ENCODE measurements at regions not wholly inside any gene's neighbourhood (a gene's known extent, or its start where the extent isn't known, plus 50 kb on each side); places are given as distances from the start of the nearest gene placed in this dataset.

- peaks cover 20% of the 10 kb centered on the region for H3K4me1 ChIP-seq (ENCODE audit: insufficient read depth, low read length, poor library complexity, severe bottlenecking)
- no peaks in the 10 kb centered on the region for H3K9me3 ChIP-seq (ENCODE audit: insufficient read depth, low read depth, low read length)
- no peaks in the 10 kb centered on the region for H4K20me1 ChIP-seq (ENCODE audit: insufficient read depth, low read length, poor library complexity, severe bottlenecking)
- no peak for TF ChIP-seq EZH2phosphoT487 (IDR thresholded peaks at IDR 0.05; ENCODE audit: borderline replicate concordance)
- TF ChIP-seq, protein P1, sequence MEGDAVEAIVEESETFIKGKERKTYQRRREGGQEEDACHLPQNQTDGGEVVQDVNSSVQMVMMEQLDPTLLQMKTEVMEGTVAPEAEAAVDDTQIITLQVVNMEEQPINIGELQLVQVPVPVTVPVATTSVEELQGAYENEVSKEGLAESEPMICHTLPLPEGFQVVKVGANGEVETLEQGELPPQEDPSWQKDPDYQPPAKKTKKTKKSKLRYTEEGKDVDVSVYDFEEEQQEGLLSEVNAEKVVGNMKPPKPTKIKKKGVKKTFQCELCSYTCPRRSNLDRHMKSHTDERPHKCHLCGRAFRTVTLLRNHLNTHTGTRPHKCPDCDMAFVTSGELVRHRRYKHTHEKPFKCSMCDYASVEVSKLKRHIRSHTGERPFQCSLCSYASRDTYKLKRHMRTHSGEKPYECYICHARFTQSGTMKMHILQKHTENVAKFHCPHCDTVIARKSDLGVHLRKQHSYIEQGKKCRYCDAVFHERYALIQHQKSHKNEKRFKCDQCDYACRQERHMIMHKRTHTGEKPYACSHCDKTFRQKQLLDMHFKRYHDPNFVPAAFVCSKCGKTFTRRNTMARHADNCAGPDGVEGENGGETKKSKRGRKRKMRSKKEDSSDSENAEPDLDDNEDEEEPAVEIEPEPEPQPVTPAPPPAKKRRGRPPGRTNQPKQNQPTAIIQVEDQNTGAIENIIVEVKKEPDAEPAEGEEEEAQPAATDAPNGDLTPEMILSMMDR (conservative IDR thresholded peaks at IDR 0.05; ENCODE audit: low read length), result no peak
- H3K9ac ChIP-seq (ENCODE audit: low read depth, low read length, poor library complexity, severe bottlenecking), result no peak overlapping the region
- no peaks in the 10 kb centered on the region for H3F3A ChIP-seq (ENCODE audit: low read depth)
- no peaks in the 10 kb centered on the region for H3K79me2 ChIP-seq (ENCODE audit: insufficient read depth, low read length)
- no peak overlapping the region for H3K4me2 ChIP-seq (ENCODE audit: low read depth, low read length, poor library complexity, severe bottlenecking)
- H3K4me3 ChIP-seq (ENCODE audit: low read length, poor library complexity, severe bottlenecking), result no peak overlapping the region
- H3K36me3 ChIP-seq (ENCODE audit: insufficient read depth, low read length), result no peaks in the 10 kb centered on the region
- no peaks in the 10 kb centered on the region for H3K9me2 ChIP-seq (replicated peaks; ENCODE audit: low read depth, low read length)
- no peak overlapping the region for H2AFZ ChIP-seq (ENCODE audit: low read length)
- H3K27me3 ChIP-seq (ENCODE audit: insufficient read depth, low read length, poor library complexity, severe bottlenecking), result no peaks in the 10 kb centered on the region
These were observed 138.8 kb downstream of the MTPAP start for GRCh38 chr10:30210296-30210695.

DNA sequence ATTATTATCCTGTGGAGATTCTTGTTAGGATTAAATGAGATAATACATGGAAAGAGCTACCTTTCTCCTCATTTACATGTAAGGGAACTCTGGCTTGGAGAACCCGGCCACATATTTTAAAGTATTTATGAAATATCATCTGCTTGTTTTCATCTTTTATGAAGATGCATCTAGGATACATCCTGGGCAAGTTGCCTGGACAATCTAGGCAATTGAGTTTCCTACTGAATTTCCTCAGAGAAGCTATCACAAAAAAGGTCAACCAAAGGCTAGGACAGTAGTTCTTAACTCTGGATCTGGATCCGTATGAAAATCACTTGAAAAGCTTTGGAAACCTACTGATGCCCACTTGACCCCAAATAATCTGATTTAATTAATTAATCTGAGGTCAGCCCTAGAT lies 140.7 kb downstream of the MTPAP start:
- Histone ChIP-seq H3K9ac (ENCODE audit: low read depth, low read length, poor library complexity, severe bottlenecking) (no peak overlapping the region), H3K4me3 (ENCODE audit: low read length, poor library complexity, severe bottlenecking) (no peak overlapping the region), H3K4me2 (ENCODE audit: low read depth, low read length, poor library complexity, severe bottlenecking) (peak overlapping the region; percentile 49), H3K4me1 (ENCODE audit: insufficient read depth, low read length, poor library complexity, severe bottlenecking) (peaks cover 20% of the 10 kb centered on the region), H2AFZ (ENCODE audit: low read length) (no peak overlapping the region), H3K9me3 (ENCODE audit: insufficient read depth, low read depth, low read length) (peaks cover 7% of the 10 kb centered on the region), H3K36me3 (ENCODE audit: insufficient read depth, low read length) (no peaks in the 10 kb centered on the region), H3K27me3 (ENCODE audit: insufficient read depth, low read length, poor library complexity, severe bottlenecking) (no peaks in the 10 kb centered on the region), H4K20me1 (ENCODE audit: insufficient read depth, low read length, poor library complexity, severe bottlenecking) (no peaks in the 10 kb centered on the region), H3K9me2 (replicated peaks; ENCODE audit: low read depth, low read length) (no peaks in the 10 kb centered on the region), H3F3A (ENCODE audit: low read depth) (no peaks in the 10 kb centered on the region), H3K79me2 (ENCODE audit: insufficient read depth, low read length) (no peaks in the 10 kb centered on the region)
- no peak for TF ChIP-seq EZH2phosphoT487 (IDR thresholded peaks at IDR 0.05; ENCODE audit: borderline replicate concordance)
- TF ChIP-seq, protein P1 (conservative IDR thresholded peaks at IDR 0.05; ENCODE audit: low read length), result no peak

GRCh38 chr10:30207485-30208052 lies 141.5 kb downstream of the MTPAP start:
- H3F3A ChIP-seq (ENCODE audit: low read depth), result no peaks in the 10 kb centered on the region
- H3K4me1 ChIP-seq (ENCODE audit: insufficient read depth, low read length, poor library complexity, severe bottlenecking), result peaks cover 20% of the 10 kb centered on the region
- no peaks in the 10 kb centered on the region for H3K27me3 ChIP-seq (ENCODE audit: insufficient read depth, low read length, poor library complexity, severe bottlenecking)
- H3K79me2 ChIP-seq (ENCODE audit: insufficient read depth, low read length), result no peaks in the 10 kb centered on the region
- peak overlapping the region; percentile 49 for H3K4me2 ChIP-seq (ENCODE audit: low read depth, low read length, poor library complexity, severe bottlenecking)
- H3K9ac ChIP-seq (ENCODE audit: low read depth, low read length, poor library complexity, severe bottlenecking), result no peak overlapping the region
- no peaks in the 10 kb centered on the region for H4K20me1 ChIP-seq (ENCODE audit: insufficient read depth, low read length, poor library complexity, severe bottlenecking)
- peaks cover 8% of the 10 kb centered on the region for H3K9me3 ChIP-seq (ENCODE audit: insufficient read depth, low read depth, low read length)
- H3K36me3 ChIP-seq (ENCODE audit: insufficient read depth, low read length), result no peaks in the 10 kb centered on the region
- H2AFZ ChIP-seq (ENCODE audit: low read length), result no peak overlapping the region
- TF ChIP-seq EZH2phosphoT487 (IDR thresholded peaks at IDR 0.05; ENCODE audit: borderline replicate concordance), result no peak
- TF ChIP-seq, protein P1 (conservative IDR thresholded peaks at IDR 0.05; ENCODE audit: low read length), result no peak
- H3K9me2 ChIP-seq (replicated peaks; ENCODE audit: low read depth, low read length), result no peaks in the 10 kb centered on the region
- H3K4me3 ChIP-seq (ENCODE audit: low read length, poor library complexity, severe bottlenecking), result peak overlapping the region; percentile 6

Measured in Loucy (cell line).